ENCODE measurements at regions not wholly inside any gene's neighbourhood (a gene's known extent, or its start where the extent isn't known, plus 50 kb on each side); places are given as distances from the start of the nearest gene placed in this dataset.

DNA sequence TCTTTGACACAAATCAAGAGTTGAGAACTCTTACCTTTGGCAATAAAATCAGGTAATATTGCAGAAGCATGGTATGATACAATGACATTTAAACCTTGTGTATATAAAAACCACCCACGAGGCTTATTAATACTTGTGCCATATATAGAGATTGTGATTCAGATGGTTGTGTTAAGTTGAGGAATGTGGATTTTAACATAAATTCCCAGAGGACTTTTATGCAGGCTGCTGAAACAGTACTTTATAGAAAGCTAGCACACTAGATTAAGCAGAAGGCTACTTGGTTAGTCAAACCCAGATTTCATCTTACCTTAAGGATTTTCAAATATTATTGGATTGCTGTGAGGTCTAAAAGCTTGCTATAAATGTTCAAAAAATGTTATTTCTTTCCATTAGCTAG is 325.7 kb upstream of the PCDH10 start:
- no peaks in the 10 kb centered on the region for H3K23me2 ChIP-seq (ENCODE audit: insufficient read length, low read depth, low read length, poor library complexity, severe bottlenecking)
- no peaks in the 10 kb centered on the region for H3K79me1 ChIP-seq (ENCODE audit: insufficient read depth, low read depth, low read length, poor library complexity, severe bottlenecking)
- H4K20me1 ChIP-seq (ENCODE audit: control insufficient read depth, insufficient read depth, insufficient read length) = no peaks in the 10 kb centered on the region
- H3T11ph ChIP-seq (ENCODE audit: low read length) = no peak overlapping the region
- H2AK5ac ChIP-seq (ENCODE audit: insufficient read length, low read length) = no peak overlapping the region
- no peak overlapping the region for H3K18ac ChIP-seq (ENCODE audit: insufficient read length, low read depth, low read length)
- TF ChIP-seq, protein P1, sequence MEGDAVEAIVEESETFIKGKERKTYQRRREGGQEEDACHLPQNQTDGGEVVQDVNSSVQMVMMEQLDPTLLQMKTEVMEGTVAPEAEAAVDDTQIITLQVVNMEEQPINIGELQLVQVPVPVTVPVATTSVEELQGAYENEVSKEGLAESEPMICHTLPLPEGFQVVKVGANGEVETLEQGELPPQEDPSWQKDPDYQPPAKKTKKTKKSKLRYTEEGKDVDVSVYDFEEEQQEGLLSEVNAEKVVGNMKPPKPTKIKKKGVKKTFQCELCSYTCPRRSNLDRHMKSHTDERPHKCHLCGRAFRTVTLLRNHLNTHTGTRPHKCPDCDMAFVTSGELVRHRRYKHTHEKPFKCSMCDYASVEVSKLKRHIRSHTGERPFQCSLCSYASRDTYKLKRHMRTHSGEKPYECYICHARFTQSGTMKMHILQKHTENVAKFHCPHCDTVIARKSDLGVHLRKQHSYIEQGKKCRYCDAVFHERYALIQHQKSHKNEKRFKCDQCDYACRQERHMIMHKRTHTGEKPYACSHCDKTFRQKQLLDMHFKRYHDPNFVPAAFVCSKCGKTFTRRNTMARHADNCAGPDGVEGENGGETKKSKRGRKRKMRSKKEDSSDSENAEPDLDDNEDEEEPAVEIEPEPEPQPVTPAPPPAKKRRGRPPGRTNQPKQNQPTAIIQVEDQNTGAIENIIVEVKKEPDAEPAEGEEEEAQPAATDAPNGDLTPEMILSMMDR (conservative IDR thresholded peaks at IDR 0.05) = no peak
- H3K79me2 ChIP-seq (ENCODE audit: insufficient read depth, low read length) = no peaks in the 10 kb centered on the region
- Mint-ChIP-seq H3K36me3 (ENCODE audit: insufficient read depth in 1 of 3, low read depth in 3 of 3) (no peaks in the 10 kb centered on the region), H3K4me3 (no peak overlapping the region), H3K4me1 (peaks cover 0 to 3% of the 10 kb centered on the region in 2 experiments; a peak in 1 of 4 replicates), H3K9me3 (no peaks in the 10 kb centered on the region), H3K27ac (no peak overlapping the region), H3K27me3 (ENCODE audit: low read depth) (no peaks in the 10 kb centered on the region)
- no peaks in the 10 kb centered on the region for H3K9me3 ChIP-seq (ENCODE audit: control insufficient read depth, low read depth, low read length)
- H2AFZ ChIP-seq (ENCODE audit: low read length) = no peak overlapping the region
- H3K23ac ChIP-seq (ENCODE audit: insufficient read length, low read depth, low read length) = no peak overlapping the region
- no peak overlapping the region for H2BK20ac ChIP-seq (ENCODE audit: low read depth, low read length, poor library complexity, severe bottlenecking)
- DNase-seq = no peak
- no peak overlapping the region for H3K4me2 ChIP-seq (ENCODE audit: insufficient read depth, insufficient read length, low read length)
- H2BK15ac ChIP-seq (ENCODE audit: low read depth, low read length) = no peak overlapping the region
- no peak overlapping the region for H3K27ac ChIP-seq (ENCODE audit: insufficient read length, low read depth, low read length)
- no peak overlapping the region for H2BK12ac ChIP-seq (ENCODE audit: insufficient read length, low read depth, low read length)
- no CpG with 5 or more reads among the region's 1 CpG for WGBS (ENCODE audit: extremely low coverage, insufficient read length, low lambda C conversion rate)
- H3K4ac ChIP-seq (ENCODE audit: low read depth, low read length) = no peak overlapping the region
- no peak overlapping the region for H2BK120ac ChIP-seq (ENCODE audit: low read depth, low read length, poor library complexity, severe bottlenecking)
- no peak overlapping the region for H3K56ac ChIP-seq (ENCODE audit: insufficient read length, low read depth, low read length)
- H2BK5ac ChIP-seq (ENCODE audit: insufficient read length, low read length) = no peak overlapping the region
- H4K91ac ChIP-seq (ENCODE audit: insufficient read length, low read depth, low read length) = no peak overlapping the region
- H3K4me1 ChIP-seq (ENCODE audit: insufficient read depth, low read length) = no peaks in the 10 kb centered on the region
- H4K8ac ChIP-seq (replicated peaks; ENCODE audit: insufficient read length, low read depth, low read length) = no peak overlapping the region
- no peaks in the 10 kb centered on the region for H3K27me3 ChIP-seq (ENCODE audit: insufficient read depth, low read length)
- no peak overlapping the region for H3K9ac ChIP-seq (ENCODE audit: extremely low read depth, insufficient read length, low read length)
- no peak overlapping the region for H3K14ac ChIP-seq (ENCODE audit: insufficient read depth, low read length)
- H4K5ac ChIP-seq (ENCODE audit: insufficient read length, low read depth, low read length) = no peak overlapping the region
